GM23248 (cell line): ENCODE measurements at regions not wholly inside any gene's neighbourhood (a gene's known extent, or its start where the extent isn't known, plus 50 kb on each side); places are given as distances from the start of the nearest gene placed in this dataset.

Experiments
- DNase-seq: peaks from one replicate; pipeline ENCODE4 v3.0.0-alpha.2; 2015
- H2AFZ ChIP-seq: fragments of 200-600 bp; sonication (generic); 2 replicates; pipeline ENCODE4 v1.6.1; 2016; ENCODE audit warnings: antibody characterized with exemption
- H3F3A ChIP-seq: fragments of 200-600 bp; sonication (generic); 2 replicates; pipeline ENCODE4 v1.6.1; 2016; ENCODE audit warnings: mild to moderate bottlenecking, antibody characterized with exemption, mixed run types; ENCODE audit not compliant: insufficient read depth
- H3K27ac ChIP-seq: fragments of 200-600 bp; sonication (generic); 2 replicates; pipeline ENCODE4 v1.5.1; 2016; ENCODE audit warnings: mild to moderate bottlenecking
- H3K27me3 ChIP-seq: fragments of 200-600 bp; sonication (generic); replicated peaks from 2 replicates; pipeline ENCODE4 v1.6.1; 2016; ENCODE audit warnings: mild to moderate bottlenecking; ENCODE audit not compliant: insufficient read depth
- H3K36me3 ChIP-seq: fragments of 200-600 bp; sonication (generic); 2 replicates; pipeline ENCODE4 v1.6.1; 2016; ENCODE audit warnings: low read depth, mild to moderate bottlenecking
- H3K4me1 ChIP-seq: fragments of 200-600 bp; sonication (generic); 2 replicates; pipeline ENCODE4 v1.6.1; 2016; ENCODE audit warnings: mild to moderate bottlenecking; ENCODE audit not compliant: insufficient read depth
- H3K4me2 ChIP-seq: fragments of 200-600 bp; sonication (generic); one replicate; pipeline ENCODE4 v1.6.1; 2016; ENCODE audit warnings: mild to moderate bottlenecking; ENCODE audit not compliant: unreplicated experiment
- H3K4me3 ChIP-seq: fragments of 200-600 bp; sonication (generic); 2 replicates; pipeline ENCODE4 v1.5.1; 2016; ENCODE audit warnings: mild to moderate bottlenecking
- H3K79me2 ChIP-seq: fragments of 200-600 bp; sonication (generic); 2 replicates; pipeline ENCODE4 v1.6.1; 2016; ENCODE audit warnings: mild to moderate bottlenecking; ENCODE audit not compliant: insufficient read depth
- H3K9ac ChIP-seq: fragments of 200-600 bp; sonication (generic); 2 replicates; pipeline ENCODE4 v1.6.1; 2016; ENCODE audit warnings: mild to moderate bottlenecking
- H3K9me2 ChIP-seq: fragments of 200-600 bp; sonication (generic); 2 replicates; pipeline ENCODE4 v1.6.1; 2016; ENCODE audit warnings: mixed run types, mild to moderate bottlenecking, moderate library complexity; ENCODE audit not compliant: insufficient read depth
- H3K9me3 ChIP-seq: fragments of 200-600 bp; sonication (generic); one replicate; pipeline ENCODE4 v1.6.1; 2017; ENCODE audit warnings: low read depth
- H4K20me1 ChIP-seq: fragments of 200-600 bp; sonication (generic); 2 replicates; pipeline ENCODE4 v1.6.0; 2016; ENCODE audit not compliant: insufficient read depth
- EZH2 ChIP-seq: fragments of 200-600 bp; sonication (generic); IDR thresholded peaks from 2 replicates; pipeline ENCODE4 v1.6.1; 2018; ENCODE audit warnings: antibody characterized with exemption, mild to moderate bottlenecking; ENCODE audit not compliant: insufficient read depth, poor library complexity, severe bottlenecking
- EZH2phosphoT487 ChIP-seq: fragments of 200-600 bp; sonication (generic); IDR thresholded peaks from 2 replicates; pipeline ENCODE4 v1.6.1; 2018; ENCODE audit warnings: antibody characterized with exemption, moderate library complexity, mild to moderate bottlenecking, low read depth; ENCODE audit not compliant: insufficient read depth
- WGBS, 2 experiments: methylation state at CpG; one replicate each; pipeline ENCODE4 v1.1.6; 2015 to 2017; ENCODE audit warnings: low lambda C conversion rate in 2 of 2, low coverage in 1 of 2; ENCODE audit errors: missing lambda C conversion rate in 2 of 2; 5-methylcytosine and 5-hydroxymethylcytosine counted together
- in situ Hi-C: fragments of 300-500 bp; cut with MboI; formaldehyde crosslinking; loops from 2 replicates; pipeline ENCODE4 v1.15.0; 2020

DNA sequence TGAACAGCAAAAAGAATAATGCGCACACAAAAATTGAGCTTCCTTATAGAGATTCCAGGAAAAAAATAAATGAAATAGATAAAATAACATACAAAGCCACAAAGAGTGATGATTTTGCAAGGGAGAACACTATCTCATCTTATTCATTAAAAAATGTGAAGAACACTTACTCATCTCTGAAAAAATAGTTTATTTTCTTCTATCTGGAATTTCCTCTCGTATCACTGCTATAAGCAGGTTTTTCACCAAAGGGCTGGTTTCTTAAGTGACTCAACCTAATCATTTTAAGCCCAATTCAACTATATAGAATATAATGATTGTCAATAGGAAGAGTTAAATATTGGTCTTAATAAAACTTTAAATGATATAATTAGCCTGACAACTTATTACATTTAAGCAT is 504.9 kb downstream of the NR2F1-AS1 start:
- no peaks in the 10 kb centered on the region for H3K9me2 ChIP-seq
- no peak overlapping the region for H3K4me3 ChIP-seq
- no peak overlapping the region for H3K27ac ChIP-seq
- H3K27me3 ChIP-seq = no peaks in the 10 kb centered on the region
- peak; percentile 32 for DNase-seq
- no peaks in the 10 kb centered on the region for H4K20me1 ChIP-seq
- H3K9me3 ChIP-seq = no peaks in the 10 kb centered on the region
- H3K4me2 ChIP-seq = peak overlapping the region; percentile 27
- 46 to 47% methylated on average over 2 of the region's 2 CpGs for WGBS, 2 experiments
- in situ Hi-C loops = loop anchor here (25.0 kb wide), 1 partner anchor 711 kb away; no protein-coding TSS in a partner anchor
- H3K79me2 ChIP-seq = no peaks in the 10 kb centered on the region
- no peaks in the 10 kb centered on the region for H3K36me3 ChIP-seq
- H3K9ac ChIP-seq = no peak overlapping the region
- H3K4me1 ChIP-seq = peaks cover 61% of the 10 kb centered on the region
- H3F3A ChIP-seq = peaks cover 49% of the 10 kb centered on the region
- TF ChIP-seq EZH2phosphoT487 = no peak
- no peak for TF ChIP-seq EZH2
- no peak overlapping the region for H2AFZ ChIP-seq

DNA sequence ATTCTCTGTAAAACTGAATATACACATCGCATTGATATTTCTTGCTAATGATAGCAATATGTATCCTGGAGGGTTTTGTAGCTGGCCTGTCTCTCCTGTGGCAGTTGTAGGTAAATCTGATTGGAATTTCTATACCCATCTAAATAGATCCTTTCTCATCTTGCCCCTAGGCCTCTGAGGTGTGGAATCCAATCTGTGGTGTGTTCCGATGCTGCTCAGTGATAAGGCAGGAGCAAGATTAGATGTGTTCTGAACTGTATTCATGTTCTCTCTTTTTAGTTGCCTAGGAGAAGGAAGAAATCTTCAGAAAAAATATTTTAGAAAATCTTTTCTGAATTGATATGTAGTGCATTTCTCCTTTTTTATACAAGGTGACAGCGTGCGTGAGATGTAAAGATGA is 507.5 kb downstream of the NR2F1-AS1 start:
- Histone ChIP-seq H3K36me3 (no peaks in the 10 kb centered on the region), H3K9me3 (no peaks in the 10 kb centered on the region), H3K9ac (no peak overlapping the region), H3K27ac (0 out of 2 replicates have a peak overlapping the region, but pooled peaks have one; percentile 3), H3K9me2 (no peaks in the 10 kb centered on the region), H3F3A (peaks cover 35% of the 10 kb centered on the region), H3K79me2 (no peaks in the 10 kb centered on the region), H3K4me1 (peaks cover 53% of the 10 kb centered on the region), H3K4me2 (peak overlapping the region; percentile 20), H3K4me3 (no peak overlapping the region), H4K20me1 (no peaks in the 10 kb centered on the region), H2AFZ (0 out of 2 replicates have a peak overlapping the region, but pooled peaks have one; percentile 6), H3K27me3 (no peaks in the 10 kb centered on the region)
- in situ Hi-C loops = no loop called here
- WGBS, 2 experiments = 99% methylated on average over 4 of the region's 4 CpGs
- DNase-seq = no peak
- TF ChIP-seq EZH2phosphoT487 = no peak
- TF ChIP-seq EZH2 = no peak

DNA sequence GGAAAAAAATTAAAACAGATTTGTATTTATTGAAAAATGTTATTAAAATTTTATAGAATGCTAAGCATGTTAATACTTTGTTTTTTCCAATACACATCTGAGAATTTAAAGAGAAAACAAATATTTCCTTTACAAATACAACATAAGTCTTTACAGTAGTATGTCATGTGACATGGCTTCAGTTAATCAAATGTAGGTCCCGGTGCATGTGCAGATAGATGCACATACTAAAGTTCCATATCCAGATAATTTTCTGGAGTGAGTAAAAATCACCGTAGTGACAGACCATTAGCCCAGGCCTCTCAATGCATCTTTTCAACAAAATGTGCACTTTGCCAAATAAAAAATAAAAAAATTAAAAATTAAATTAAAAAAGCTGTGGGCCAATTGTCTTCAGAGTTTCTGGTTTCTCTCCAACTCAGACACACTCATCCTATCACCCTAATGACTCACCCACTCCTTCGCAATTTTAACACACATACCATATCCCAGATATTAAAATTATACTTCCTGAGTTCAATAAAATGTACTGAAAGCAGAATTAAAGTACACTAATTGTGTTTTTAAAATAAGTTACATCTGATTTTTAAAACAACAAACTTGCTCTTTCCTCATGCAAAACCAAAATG is 508.1 kb downstream of the NR2F1-AS1 start:
- in situ Hi-C loops = no loop called here
- H4K20me1 ChIP-seq = no peaks in the 10 kb centered on the region
- no peaks in the 10 kb centered on the region for H3K9me2 ChIP-seq
- 0 out of 2 replicates have a peak overlapping the region, but pooled peaks have one; percentile 3 for H3K27ac ChIP-seq
- no peaks in the 10 kb centered on the region for H3K36me3 ChIP-seq
- H2AFZ ChIP-seq = 0 out of 2 replicates have a peak overlapping the region, but pooled peaks have one; percentile 6
- 63 to 67% methylated on average over 3 of the region's 3 CpGs for WGBS, 2 experiments
- H3K79me2 ChIP-seq = no peaks in the 10 kb centered on the region
- TF ChIP-seq EZH2 (no peak), EZH2phosphoT487 (no peak)
- peak; percentile 72 for DNase-seq
- H3K4me2 ChIP-seq = peak overlapping the region; percentile 20
- H3K27me3 ChIP-seq = no peaks in the 10 kb centered on the region
- peaks cover 29% of the 10 kb centered on the region for H3F3A ChIP-seq
- no peak overlapping the region for H3K4me3 ChIP-seq
- peaks cover 50% of the 10 kb centered on the region for H3K4me1 ChIP-seq
- no peak overlapping the region for H3K9ac ChIP-seq
- no peaks in the 10 kb centered on the region for H3K9me3 ChIP-seq

- TF ChIP-seq EZH2phosphoT487 = no peak
- TF ChIP-seq EZH2 = no peak
- Histone ChIP-seq H3K27ac (no peak overlapping the region), H3K9me2 (no peaks in the 10 kb centered on the region), H3K4me3 (no peak overlapping the region), H3K79me2 (no peaks in the 10 kb centered on the region), H3K9me3 (no peaks in the 10 kb centered on the region), H3F3A (peaks cover 19% of the 10 kb centered on the region), H3K36me3 (no peaks in the 10 kb centered on the region), H3K4me1 (peaks cover 38% of the 10 kb centered on the region), H3K27me3 (no peaks in the 10 kb centered on the region), H4K20me1 (no peaks in the 10 kb centered on the region), H2AFZ (no peak overlapping the region), H3K9ac (no peak overlapping the region), H3K4me2 (no peak overlapping the region)
- 74 to 75% methylated on average over 1 of the region's 1 CpG for WGBS, 2 experiments
- in situ Hi-C loops = no loop called here
- DNase-seq = no peak
These were observed 509.3 kb downstream of the NR2F1-AS1 start for GRCh38 chr5:93071710-93072109.
